Lower leg skin (tissue), 4 donors: ENCODE measurements at regions not wholly inside any gene's neighbourhood (a gene's known extent, or its start where the extent isn't known, plus 50 kb on each side); places are given as distances from the start of the nearest gene placed in this dataset.

Experiments used
- DNase-seq, 2 donors: peaks; one replicate each; pipeline ENCODE4 v3.0.0-alpha.2; 2019; ENCODE audit warnings: low spot score in 2 of 2
- H3K4me3 ChIP-seq: fragments of 200-600 bp; sonication (generic); 2 replicates; pipeline ENCODE4 v1.5.1; 2017; ENCODE audit warnings: mild to moderate bottlenecking, low read depth; ENCODE audit not compliant: poor library complexity, severe bottlenecking
- CTCF ChIP-seq, 3 donors: fragments of 450-650 bp; IDR thresholded peaks; one replicate each; pipeline ENCODE4 v1.5.1; 2016; ENCODE audit warnings: antibody characterized with exemption in 3 of 3, mild to moderate bottlenecking in 3 of 3, moderate library complexity in 2 of 3
- POLR2A ChIP-seq, 2 donors: fragments of 450-650 bp; IDR thresholded peaks; one replicate each; pipeline ENCODE4 v1.6.1; 2016 to 2017; ENCODE audit warnings: antibody characterized with exemption in 2 of 2, mild to moderate bottlenecking in 1 of 2, moderate library complexity in 1 of 2
- WGBS, 2 donors: methylation state at CpG; one replicate each; pipeline ENCODE4 v1.1.5; 2018; 5-methylcytosine and 5-hydroxymethylcytosine counted together
- intact Hi-C: fragments of 100-400 bp; cut with DNase I; formaldehyde crosslinking; loops from one replicate; pipeline ENCODE4 v1.15.0; 2023; ENCODE audit warnings: low total_unique reads

DNA sequence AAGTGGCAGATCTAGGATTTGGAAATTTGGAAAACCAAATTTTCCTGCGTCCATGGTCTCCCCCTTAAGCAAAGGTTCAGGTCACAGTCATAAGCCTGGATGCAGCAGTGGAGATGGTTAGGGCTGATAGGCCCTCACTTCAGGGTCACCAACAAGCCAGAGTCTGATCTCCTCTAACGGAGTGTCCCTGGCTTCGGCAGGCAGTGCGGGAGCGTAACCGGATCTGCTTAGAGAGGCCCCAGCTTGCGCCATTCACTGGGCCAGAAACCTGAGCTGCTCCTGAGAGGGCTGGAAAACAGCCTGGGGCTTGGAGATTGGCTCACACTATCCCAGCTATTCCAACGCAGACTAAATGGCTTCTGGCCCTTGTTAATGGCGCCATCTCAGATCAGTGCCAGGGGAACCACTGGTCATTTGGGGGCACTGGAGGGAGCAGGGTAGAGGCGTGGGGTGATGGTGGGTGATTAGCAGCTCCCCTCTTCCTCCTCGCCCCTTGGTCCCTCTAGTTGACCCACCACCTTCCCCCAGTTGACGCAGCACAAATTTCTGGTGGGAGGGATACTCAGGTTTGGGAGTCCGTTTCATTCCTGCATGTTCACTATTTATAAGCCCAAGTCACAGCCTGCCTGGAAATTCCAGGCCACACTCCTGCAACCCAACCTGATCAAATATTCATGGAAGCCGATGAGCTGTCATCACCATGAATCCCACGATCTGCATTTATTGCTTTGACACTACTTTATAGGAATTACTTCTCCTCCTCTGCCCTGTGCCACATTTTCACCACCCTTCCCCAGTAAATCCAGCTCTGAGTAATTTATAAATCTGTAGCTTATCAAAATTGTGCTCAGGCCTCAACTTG, 134.6 kb upstream of the CPEB4 start:
- intact Hi-C loops = loop anchor here (10.0 kb wide), 1 partner anchor 109 kb away; no protein-coding TSS in a partner anchor
- WGBS, 2 donors = 71 to 79% methylated on average over 15 of the region's 15 CpGs

GRCh38 chr5:173755319-173755718, 132.8 kb upstream of the CPEB4 start:
- intact Hi-C loops = loop anchor here (10.0 kb wide), 1 partner anchor 111 kb away; no protein-coding TSS in a partner anchor
- TF ChIP-seq CTCF (IDR thresholded peaks at IDR 0.05) (no peak), POLR2A (IDR thresholded peaks at IDR 0.05) (no peak)
- H3K4me3 ChIP-seq = no peak overlapping the region
- DNase-seq = no peak
- 82 to 85% methylated on average over 3 of the region's 3 CpGs for WGBS, 2 donors

More for the DNA sequence above, 134.6 kb upstream of the CPEB4 start:
- DNase-seq = no peak
- TF ChIP-seq POLR2A (IDR thresholded peaks at IDR 0.05) = no peak
- TF ChIP-seq CTCF (IDR thresholded peaks at IDR 0.05) = no peak
- H3K4me3 ChIP-seq = no peak overlapping the region

- no peak for DNase-seq
- no peak overlapping the region for H3K4me3 ChIP-seq
- WGBS, 2 donors = 50 to 60% methylated on average over 12 of the region's 12 CpGs
- no peak for TF ChIP-seq POLR2A (IDR thresholded peaks at IDR 0.05)
- intact Hi-C loops = loop anchor here (10.0 kb wide), 1 partner anchor 113 kb away; no protein-coding TSS in a partner anchor
Observed at GRCh38 chr5:173757403-173758209, 130.5 kb upstream of the CPEB4 start.

GRCh38 chr5:173758676-173759075, 129.5 kb upstream of the CPEB4 start:
- TF ChIP-seq POLR2A (IDR thresholded peaks at IDR 0.05) (no peak), CTCF (IDR thresholded peaks at IDR 0.05) (no peak)
- 70 to 82% methylated on average over 3 of the region's 3 CpGs for WGBS, 2 donors
- intact Hi-C loops = loop anchor here (10.0 kb wide), 1 partner anchor 114 kb away; no protein-coding TSS in a partner anchor

GRCh38 chr5:173759691-173760090, 128.5 kb upstream of the CPEB4 start:
- intact Hi-C loops = loop anchor here (10.0 kb wide), 1 partner anchor 115 kb away; no protein-coding TSS in a partner anchor
- H3K4me3 ChIP-seq = no peak overlapping the region
- TF ChIP-seq CTCF (IDR thresholded peaks at IDR 0.05) = no peak
- TF ChIP-seq POLR2A (IDR thresholded peaks at IDR 0.05) = no peak
- WGBS, 2 donors = 93 to 95% methylated on average over 7 to 8 of the region's 8 CpGs
- DNase-seq = no peak

More at GRCh38 chr5:173758676-173759075, 129.5 kb upstream of the CPEB4 start:
- H3K4me3 ChIP-seq = no peak overlapping the region
- DNase-seq = no peak
